ENCODE measurements at regions not wholly inside any gene's neighbourhood (a gene's known extent, or its start where the extent isn't known, plus 50 kb on each side); places are given as distances from the start of the nearest gene placed in this dataset.

- no peak for TF ChIP-seq FOS (IDR thresholded peaks at IDR 0.05; ENCODE audit: extremely low read depth, insufficient read length)
- TF ChIP-seq CTCF (IDR thresholded peaks at IDR 0.05 in 2 of 3, conservative IDR thresholded peaks at IDR 0.05 in 1 of 3; ENCODE audit: insufficient read depth in 2 of 3, low read depth in 1 of 3, low read length in 3 of 3): no peak
- no peak for TF ChIP-seq STAT5B (CRISPR knock-in tag; IDR thresholded peaks at IDR 0.05)
- no peak for TF ChIP-seq FOXA3 (CRISPR knock-in tag; conservative IDR thresholded peaks at IDR 0.05 in 1 of 2, IDR thresholded peaks at IDR 0.05 in 1 of 2)
- no peak for TF ChIP-seq POLR2A (conservative IDR thresholded peaks at IDR 0.05)
- TF ChIP-seq JUN (IDR thresholded peaks at IDR 0.05; ENCODE audit: borderline replicate concordance, low read depth, low read length): no peak
- TF ChIP-seq JUN (CRISPR knock-in tag; IDR thresholded peaks at IDR 0.05; ENCODE audit: borderline replicate concordance): no peak
- TF ChIP-seq TFAP4 (CRISPR knock-in tag; IDR thresholded peaks at IDR 0.05; ENCODE audit: borderline replicate concordance): no peak
- no peak for TF ChIP-seq EP300 (IDR thresholded peaks at IDR 0.05; ENCODE audit: low read length)
Observed at GRCh38 chr14:89564989-89565388, 148.0 kb upstream of the FOXN3 start.
